A673 (cell line): ENCODE measurements at regions not wholly inside any gene's neighbourhood (a gene's known extent, or its start where the extent isn't known, plus 50 kb on each side); places are given as distances from the start of the nearest gene placed in this dataset.

ENCODE experiments used
- BruUV-seq: library from RNA; stranded (reverse); fragments of 400-500 nt; replicated peaks from 2 replicates; lab custom pipeline; 2021; lab: Mats Ljungman, UMichigan
- CTCF ChIA-PET: fragments of 300-600 bp; sonication (Branson Sonifier 250); formaldehyde crosslinking; loops from one replicate; lab custom pipeline; 2022; ENCODE audit warnings: antibody characterized with exemption; lab: Charles Lee
- POLR2A ChIA-PET: fragments of 300-600 bp; sonication (Branson Sonifier 250); formaldehyde crosslinking; loops from one replicate; lab custom pipeline; 2022; ENCODE audit warnings: antibody characterized with exemption; ENCODE audit not compliant: low non-redundant PET; lab: Charles Lee
- DNase-seq: peaks from one replicate; pipeline ENCODE4 v3.0.0-alpha.2; 2015; ENCODE audit warnings: low spot score
- H3K27ac ChIP-seq: fragments of 200-600 bp; sonication (generic); 2 replicates; pipeline ENCODE4 v1.5.1; 2016; ENCODE audit warnings: mixed run types, low read depth, mild to moderate bottlenecking, mixed read lengths, antibody characterized with exemption, low read length; ENCODE audit not compliant: poor library complexity, severe bottlenecking
- H3K27me3 ChIP-seq: fragments of 200-600 bp; sonication (generic); replicated peaks from 2 replicates; pipeline ENCODE4 v1.6.1; 2017; ENCODE audit warnings: mixed run types, low read depth, mild to moderate bottlenecking, mixed read lengths, antibody characterized with exemption, low read length; ENCODE audit not compliant: insufficient read depth, poor library complexity
- H3K36me3 ChIP-seq: fragments of 200-600 bp; sonication (generic); 2 replicates; pipeline ENCODE4 v1.6.1; 2016; ENCODE audit warnings: mixed run types, mild to moderate bottlenecking, mixed read lengths, antibody characterized with exemption, low read length; ENCODE audit not compliant: insufficient read depth, poor library complexity, severe bottlenecking
- H3K4me1 ChIP-seq: fragments of 200-600 bp; sonication (generic); 2 replicates; pipeline ENCODE4 v1.6.1; 2017; ENCODE audit warnings: mixed run types, mild to moderate bottlenecking, mixed read lengths, antibody characterized with exemption, low read length; ENCODE audit not compliant: insufficient read depth, poor library complexity, severe bottlenecking
- H3K4me3 ChIP-seq: fragments of 200-600 bp; sonication (generic); 2 replicates; pipeline ENCODE4 v1.5.1; 2016; ENCODE audit warnings: low read depth, mixed run types, mild to moderate bottlenecking, mixed read lengths, low read length; ENCODE audit not compliant: poor library complexity, severe bottlenecking
- H3K9me3 ChIP-seq: fragments of 200-600 bp; sonication (generic); 2 replicates; pipeline ENCODE4 v1.6.1; 2016; ENCODE audit warnings: mixed run types, low read depth, mild to moderate bottlenecking, mixed read lengths, antibody characterized with exemption, low read length; ENCODE audit not compliant: poor library complexity, severe bottlenecking
- CTCF ChIP-seq: fragments of 300-800, 200-600 bp; sonication (generic); conservative IDR thresholded peaks from 2 replicates; pipeline ENCODE4 v1.5.1; 2017; ENCODE audit warnings: low read depth, mild to moderate bottlenecking, antibody characterized with exemption, low read length, moderate library complexity, mixed read lengths
- EZH2 ChIP-seq: fragments of 200-600 bp; sonication (generic); IDR thresholded peaks from 2 replicates; pipeline ENCODE4 v1.6.1; 2017; ENCODE audit warnings: borderline replicate concordance, low read depth, mild to moderate bottlenecking, mixed read lengths, antibody characterized with exemption, low read length; ENCODE audit not compliant: poor library complexity, severe bottlenecking
- intact Hi-C: fragments of 100-400 bp; cut with micrococcal nuclease; formaldehyde crosslinking; loops from one replicate; pipeline ENCODE4 v1.10.0; 2022; ENCODE audit not compliant: unreplicated experiment

DNA sequence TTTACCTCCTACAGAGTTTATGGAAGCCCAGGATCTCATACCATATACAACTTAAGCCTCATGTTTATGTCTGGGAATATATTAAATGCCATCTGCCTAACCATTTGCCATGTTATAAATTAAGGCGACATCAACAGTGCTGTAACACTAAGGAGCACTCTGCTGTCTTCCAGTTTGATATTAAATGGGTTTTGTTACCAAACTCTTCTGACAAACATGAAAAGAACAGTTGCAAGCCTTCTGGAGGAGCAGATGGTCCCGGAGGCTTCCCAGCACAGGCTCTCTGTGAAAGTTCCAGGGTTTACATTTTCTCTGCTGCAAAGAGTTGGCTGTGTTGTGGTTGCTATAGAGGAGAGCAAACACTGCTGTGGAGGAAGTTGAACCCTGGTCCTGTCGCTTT, 545.3 kb upstream of the SALL1 start:
- ChIA-PET POLR2A (no interaction called here), CTCF (no interaction called here)
- BruUV-seq, result no TSS peak
- TF ChIP-seq EZH2 (no peak), CTCF (no peak)
- H3K9me3 ChIP-seq, result peaks cover 6% of the 10 kb centered on the region
- H3K27me3 ChIP-seq, result no peaks in the 10 kb centered on the region
- H3K4me1 ChIP-seq, result no peaks in the 10 kb centered on the region
- no peak overlapping the region for H3K27ac ChIP-seq
- intact Hi-C loops, result no loop called here
- DNase-seq, result no peak
- H3K36me3 ChIP-seq, result no peaks in the 10 kb centered on the region
- no peak overlapping the region for H3K4me3 ChIP-seq

DNA sequence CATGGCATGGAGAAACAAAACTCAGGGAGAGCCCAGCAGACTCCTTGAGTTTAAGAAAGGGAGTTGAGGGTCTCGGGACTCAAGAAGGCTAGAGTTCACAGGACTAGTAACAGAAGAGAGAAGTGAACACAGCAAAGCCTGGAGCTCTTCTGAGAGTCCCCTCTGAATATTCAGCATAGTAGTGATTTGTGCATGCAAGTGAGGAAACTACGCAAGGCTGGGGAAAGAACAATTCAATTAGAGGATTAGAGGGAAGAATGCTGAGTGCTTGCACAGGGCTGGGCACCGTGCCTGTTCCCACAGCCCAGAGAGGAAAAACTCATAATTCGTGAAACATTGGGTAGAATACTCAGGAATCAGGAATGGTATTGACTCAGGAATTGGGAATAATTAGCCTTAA, 540.0 kb upstream of the SALL1 start:
- TF ChIP-seq EZH2 (no peak), CTCF (no peak)
- POLR2A ChIA-PET, result no interaction called here
- H3K4me1 ChIP-seq, result no peaks in the 10 kb centered on the region
- H3K4me3 ChIP-seq, result no peak overlapping the region
- no peaks in the 10 kb centered on the region for H3K36me3 ChIP-seq
- H3K27ac ChIP-seq, result no peak overlapping the region
- BruUV-seq, result no TSS peak
- DNase-seq, result no peak
- CTCF ChIA-PET, result no interaction called here
- peaks cover 3% of the 10 kb centered on the region for H3K27me3 ChIP-seq
- intact Hi-C loops, result no loop called here
- peaks cover 8% of the 10 kb centered on the region for H3K9me3 ChIP-seq

DNA sequence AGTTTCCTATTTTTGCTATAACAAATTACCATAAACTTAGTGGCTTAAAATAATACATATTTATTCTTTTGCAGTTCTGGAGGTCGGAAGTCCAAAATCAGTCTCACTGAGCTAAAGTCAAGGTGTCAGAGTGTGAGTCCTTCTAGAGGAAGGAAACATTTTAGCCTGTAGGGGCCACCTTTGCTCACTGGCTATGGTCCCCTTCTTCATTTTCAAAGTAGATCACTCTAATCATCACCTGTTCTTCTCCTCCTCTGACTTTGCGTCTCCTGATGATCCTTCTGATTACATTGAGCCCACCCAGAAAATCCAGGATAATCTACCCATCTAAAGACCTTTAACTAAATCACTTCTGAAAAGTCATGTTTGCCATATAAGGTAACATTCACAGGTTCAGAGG, 534.4 kb upstream of the SALL1 start:
- intact Hi-C loops, result no loop called here
- no TSS peak for BruUV-seq
- no peak overlapping the region for H3K27ac ChIP-seq
- TF ChIP-seq CTCF (no peak), EZH2 (no peak)
- H3K4me3 ChIP-seq, result no peak overlapping the region
- no peaks in the 10 kb centered on the region for H3K36me3 ChIP-seq
- ChIA-PET POLR2A (interaction anchor here (0.5 kb wide), 1 partner anchor 164 kb away, joined by 4 read pairs; no protein-coding TSS in a partner anchor), CTCF (no interaction called here)
- H3K27me3 ChIP-seq, result peaks cover 3% of the 10 kb centered on the region
- no peaks in the 10 kb centered on the region for H3K9me3 ChIP-seq
- no peak for DNase-seq
- H3K4me1 ChIP-seq, result no peaks in the 10 kb centered on the region
